ENCODE measurements at regions not wholly inside any gene's neighbourhood (a gene's known extent, or its start where the extent isn't known, plus 50 kb on each side); places are given as distances from the start of the nearest gene placed in this dataset.

- POLR2A ChIA-PET, result no interaction called here
These were observed 107.2 kb upstream of the HTR2A start for GRCh38 chr13:47004027-47004426.

GRCh38 chr13:47000165-47000564 lies 103.3 kb upstream of the HTR2A start:
- no peaks in the 10 kb centered on the region for H3K36me3 ChIP-seq (ENCODE audit: control insufficient read depth in 4 of 4, insufficient read depth in 4 of 4, low read length in 3 of 4)
- 94% methylated on average over 2 of the region's 3 CpGs for WGBS (ENCODE audit: insufficient coverage)
- no peaks in the 10 kb centered on the region for H3K27me3 ChIP-seq (replicated peaks in 2 of 5; ENCODE audit: control insufficient read depth in 4 of 5, insufficient read depth in 5 of 5, low read length in 4 of 5)
- H3K4me1 ChIP-seq (ENCODE audit: control extremely low read depth in 1 of 4, control insufficient read depth in 4 of 4, insufficient read depth in 4 of 4, low read length in 3 of 4), result peaks cover 0 to 5% (median 3%) of the 10 kb centered on the region in 4 experiments
- CTCF ChIA-PET, result no interaction called here
- H3K9me3 ChIP-seq (ENCODE audit: control extremely low read depth in 1 of 5, control insufficient read depth in 4 of 5, insufficient read depth in 2 of 5, low read depth in 1 of 5, low read length in 4 of 5), result no peaks in the 10 kb centered on the region
- DNase-seq, result no peak
- no peak overlapping the region for H3K27ac ChIP-seq (ENCODE audit: insufficient read depth in 1 of 2, low read depth in 1 of 2, low read length in 2 of 2, poor library complexity in 1 of 2, severe bottlenecking in 2 of 2)
- no peak overlapping the region for H3K4me3 ChIP-seq (ENCODE audit: control insufficient read depth in 1 of 7, extremely low read depth in 1 of 7, insufficient read depth in 4 of 7, low read depth in 2 of 7, low read length in 6 of 7)
- POLR2A ChIA-PET, result no interaction called here

More at GRCh38 chr13:47004027-47004426, 107.2 kb upstream of the HTR2A start:
- no peak overlapping the region for H3K27ac ChIP-seq (ENCODE audit: insufficient read depth in 1 of 2, low read depth in 1 of 2, low read length in 2 of 2, poor library complexity in 1 of 2, severe bottlenecking in 2 of 2)
- DNase-seq, result no peak
- CTCF ChIA-PET, result interaction anchor here (1.9 kb wide), 1 partner anchor 22 kb away, joined by 6 read pairs; no protein-coding TSS in a partner anchor
- no peak overlapping the region for H3K4me3 ChIP-seq (ENCODE audit: control insufficient read depth in 1 of 7, extremely low read depth in 1 of 7, insufficient read depth in 4 of 7, low read depth in 2 of 7, low read length in 6 of 7)
- H3K9me3 ChIP-seq (ENCODE audit: control extremely low read depth in 1 of 5, control insufficient read depth in 4 of 5, insufficient read depth in 2 of 5, low read depth in 1 of 5, low read length in 4 of 5), result no peaks in the 10 kb centered on the region
- no CpG with 5 or more reads among the region's 2 CpGs for WGBS (ENCODE audit: insufficient coverage)
- no peaks in the 10 kb centered on the region for H3K27me3 ChIP-seq (replicated peaks in 2 of 5; ENCODE audit: control insufficient read depth in 4 of 5, insufficient read depth in 5 of 5, low read length in 4 of 5)
- H3K4me1 ChIP-seq (ENCODE audit: control extremely low read depth in 1 of 4, control insufficient read depth in 4 of 4, insufficient read depth in 4 of 4, low read length in 3 of 4), result no peaks in the 10 kb centered on the region
- H3K36me3 ChIP-seq (ENCODE audit: control insufficient read depth in 4 of 4, insufficient read depth in 4 of 4, low read length in 3 of 4), result no peaks in the 10 kb centered on the region

- CTCF ChIA-PET, result interaction anchor here (0.7 kb wide), 1 partner anchor 11 kb away, joined by 3 read pairs; no protein-coding TSS in a partner anchor
These were observed 99.6 kb upstream of the HTR2A start for GRCh38 chr13:46996316-46997030.

DNA sequence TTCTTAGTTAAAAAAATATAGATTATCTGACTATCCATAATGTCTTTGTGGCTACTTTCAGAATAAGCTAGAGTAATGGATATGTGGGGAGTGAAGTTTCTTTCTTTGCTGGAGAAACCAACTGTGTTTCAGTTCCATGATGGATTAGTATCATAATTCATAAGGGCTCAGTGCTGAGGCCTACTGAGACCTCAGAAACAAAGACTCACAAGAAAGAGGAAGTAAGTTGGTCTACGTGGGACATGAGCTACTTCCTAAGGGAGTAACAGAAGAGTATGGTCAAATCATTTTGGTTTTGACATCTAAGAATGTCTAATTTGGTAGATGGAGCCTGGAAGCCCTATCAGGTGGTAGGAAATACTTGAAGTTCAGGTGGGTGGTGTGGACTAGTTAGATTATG lies 99.0 kb upstream of the HTR2A start:
- Histone ChIP-seq H3K27me3 (replicated peaks in 2 of 5; ENCODE audit: control insufficient read depth in 4 of 5, insufficient read depth in 5 of 5, low read length in 4 of 5) (no peaks in the 10 kb centered on the region), H3K4me3 (ENCODE audit: control insufficient read depth in 1 of 7, extremely low read depth in 1 of 7, insufficient read depth in 4 of 7, low read depth in 2 of 7, low read length in 6 of 7) (no peak overlapping the region), H3K9me3 (ENCODE audit: control extremely low read depth in 1 of 5, control insufficient read depth in 4 of 5, insufficient read depth in 2 of 5, low read depth in 1 of 5, low read length in 4 of 5) (no peaks in the 10 kb centered on the region), H3K36me3 (ENCODE audit: control insufficient read depth in 4 of 4, insufficient read depth in 4 of 4, low read length in 3 of 4) (no peaks in the 10 kb centered on the region), H3K4me1 (ENCODE audit: control extremely low read depth in 1 of 4, control insufficient read depth in 4 of 4, insufficient read depth in 4 of 4, low read length in 3 of 4) (peaks cover 0 to 5% (median 3%) of the 10 kb centered on the region in 4 experiments), H3K27ac (ENCODE audit: insufficient read depth in 1 of 2, low read depth in 1 of 2, low read length in 2 of 2, poor library complexity in 1 of 2, severe bottlenecking in 2 of 2) (no peak overlapping the region)
- CTCF ChIA-PET, result interaction anchor here (0.7 kb wide), 1 partner anchor 11 kb away, joined by 3 read pairs; no protein-coding TSS in a partner anchor
- 0% methylated on average over 1 of the region's 1 CpG for WGBS (ENCODE audit: insufficient coverage)
- POLR2A ChIA-PET, result no interaction called here
- peak in 2 of 3 donors; percentile 58 to 71 for DNase-seq

More at GRCh38 chr13:46996316-46997030, 99.6 kb upstream of the HTR2A start:
- no peaks in the 10 kb centered on the region for H3K9me3 ChIP-seq (ENCODE audit: control extremely low read depth in 1 of 5, control insufficient read depth in 4 of 5, insufficient read depth in 2 of 5, low read depth in 1 of 5, low read length in 4 of 5)
- peaks cover 0 to 5% (median 3%) of the 10 kb centered on the region in 4 experiments for H3K4me1 ChIP-seq (ENCODE audit: control extremely low read depth in 1 of 4, control insufficient read depth in 4 of 4, insufficient read depth in 4 of 4, low read length in 3 of 4)
- H3K27me3 ChIP-seq (replicated peaks in 2 of 5; ENCODE audit: control insufficient read depth in 4 of 5, insufficient read depth in 5 of 5, low read length in 4 of 5), result no peaks in the 10 kb centered on the region
- POLR2A ChIA-PET, result no interaction called here
- WGBS (ENCODE audit: insufficient coverage), result 88% methylated on average over 2 of the region's 4 CpGs
- H3K4me3 ChIP-seq (ENCODE audit: control insufficient read depth in 1 of 7, extremely low read depth in 1 of 7, insufficient read depth in 4 of 7, low read depth in 2 of 7, low read length in 6 of 7), result no peak overlapping the region
- H3K27ac ChIP-seq (ENCODE audit: insufficient read depth in 1 of 2, low read depth in 1 of 2, low read length in 2 of 2, poor library complexity in 1 of 2, severe bottlenecking in 2 of 2), result no peak overlapping the region
- no peaks in the 10 kb centered on the region for H3K36me3 ChIP-seq (ENCODE audit: control insufficient read depth in 4 of 4, insufficient read depth in 4 of 4, low read length in 3 of 4)
- no peak for DNase-seq

DNA sequence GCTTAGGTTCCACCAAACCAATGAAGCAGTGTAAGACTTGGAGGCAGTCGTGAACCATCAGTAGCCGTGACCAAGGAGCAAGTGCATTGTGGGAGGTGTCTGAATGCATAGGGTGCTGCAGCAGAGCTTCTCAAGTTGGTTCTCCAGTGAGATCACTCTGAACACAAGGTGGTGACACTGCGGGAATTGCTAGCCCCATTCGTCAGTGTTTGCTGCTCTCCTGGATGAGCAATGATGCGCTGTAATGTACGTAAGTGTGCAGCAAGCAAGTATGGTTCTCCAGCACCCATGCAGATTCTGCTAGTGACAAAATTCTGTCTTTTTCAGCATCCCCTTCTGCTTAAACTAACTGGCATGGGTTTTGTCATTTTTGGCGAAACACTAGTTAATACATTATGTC lies 97.6 kb upstream of the HTR2A start:
- 98% methylated on average over 6 of the region's 7 CpGs for WGBS (ENCODE audit: insufficient coverage)
- no peak for DNase-seq
- POLR2A ChIA-PET, result no interaction called here

GRCh38 chr13:46992383-46992952 lies 95.6 kb upstream of the HTR2A start:
- WGBS (ENCODE audit: insufficient coverage), result 97% methylated on average over 3 of the region's 3 CpGs
- peaks cover 0 to 5% (median 3%) of the 10 kb centered on the region in 4 experiments for H3K4me1 ChIP-seq (ENCODE audit: control extremely low read depth in 1 of 4, control insufficient read depth in 4 of 4, insufficient read depth in 4 of 4, low read length in 3 of 4)
- H3K9me3 ChIP-seq (ENCODE audit: control extremely low read depth in 1 of 5, control insufficient read depth in 4 of 5, insufficient read depth in 2 of 5, low read depth in 1 of 5, low read length in 4 of 5), result no peaks in the 10 kb centered on the region
- no peaks in the 10 kb centered on the region for H3K36me3 ChIP-seq (ENCODE audit: control insufficient read depth in 4 of 4, insufficient read depth in 4 of 4, low read length in 3 of 4)
- CTCF ChIA-PET, result interaction anchor here (1.0 to 1.4 kb wide), 2 partner anchors 12 to 30 kb away, joined by 3 read pairs; no protein-coding TSS in a partner anchor
- H3K4me3 ChIP-seq (ENCODE audit: control insufficient read depth in 1 of 7, extremely low read depth in 1 of 7, insufficient read depth in 4 of 7, low read depth in 2 of 7, low read length in 6 of 7), result no peak overlapping the region
- DNase-seq, result peak in 1 of 3 donors; percentile 7
- POLR2A ChIA-PET, result no interaction called here
- no peak overlapping the region for H3K27ac ChIP-seq (ENCODE audit: insufficient read depth in 1 of 2, low read depth in 1 of 2, low read length in 2 of 2, poor library complexity in 1 of 2, severe bottlenecking in 2 of 2)
- no peaks in the 10 kb centered on the region for H3K27me3 ChIP-seq (replicated peaks in 2 of 5; ENCODE audit: control insufficient read depth in 4 of 5, insufficient read depth in 5 of 5, low read length in 4 of 5)

More for the DNA sequence above, 97.6 kb upstream of the HTR2A start:
- H3K27ac ChIP-seq (ENCODE audit: insufficient read depth in 1 of 2, low read depth in 1 of 2, low read length in 2 of 2, poor library complexity in 1 of 2, severe bottlenecking in 2 of 2), result no peak overlapping the region
- no peaks in the 10 kb centered on the region for H3K9me3 ChIP-seq (ENCODE audit: control extremely low read depth in 1 of 5, control insufficient read depth in 4 of 5, insufficient read depth in 2 of 5, low read depth in 1 of 5, low read length in 4 of 5)
- H3K4me1 ChIP-seq (ENCODE audit: control extremely low read depth in 1 of 4, control insufficient read depth in 4 of 4, insufficient read depth in 4 of 4, low read length in 3 of 4), result peaks cover 0 to 5% (median 3%) of the 10 kb centered on the region in 4 experiments
- no peaks in the 10 kb centered on the region for H3K36me3 ChIP-seq (ENCODE audit: control insufficient read depth in 4 of 4, insufficient read depth in 4 of 4, low read length in 3 of 4)
- H3K4me3 ChIP-seq (ENCODE audit: control insufficient read depth in 1 of 7, extremely low read depth in 1 of 7, insufficient read depth in 4 of 7, low read depth in 2 of 7, low read length in 6 of 7), result no peak overlapping the region
- no peaks in the 10 kb centered on the region for H3K27me3 ChIP-seq (replicated peaks in 2 of 5; ENCODE audit: control insufficient read depth in 4 of 5, insufficient read depth in 5 of 5, low read length in 4 of 5)
- CTCF ChIA-PET, result no interaction called here

GRCh38 chr13:46983881-46984280 lies 87.0 kb upstream of the HTR2A start:
- ChIA-PET POLR2A (interaction anchor here (0.7 kb wide), 1 partner anchor 247 kb away, joined by 4 read pairs; no protein-coding TSS in a partner anchor), CTCF (interaction anchor here (1.2 kb wide), 1 partner anchor 21 kb away, joined by 6 read pairs; no protein-coding TSS in a partner anchor)

More at GRCh38 chr13:46983881-46984280, 87.0 kb upstream of the HTR2A start:
- peak in 2 of 3 donors; percentile 46 to 51 for DNase-seq
- Histone ChIP-seq H3K27ac (ENCODE audit: insufficient read depth in 1 of 2, low read depth in 1 of 2, low read length in 2 of 2, poor library complexity in 1 of 2, severe bottlenecking in 2 of 2) (no peak overlapping the region), H3K4me3 (ENCODE audit: control insufficient read depth in 1 of 7, extremely low read depth in 1 of 7, insufficient read depth in 4 of 7, low read depth in 2 of 7, low read length in 6 of 7) (no peak overlapping the region), H3K36me3 (ENCODE audit: control insufficient read depth in 4 of 4, insufficient read depth in 4 of 4, low read length in 3 of 4) (no peaks in the 10 kb centered on the region), H3K9me3 (ENCODE audit: control extremely low read depth in 1 of 5, control insufficient read depth in 4 of 5, insufficient read depth in 2 of 5, low read depth in 1 of 5, low read length in 4 of 5) (no peaks in the 10 kb centered on the region), H3K4me1 (ENCODE audit: control extremely low read depth in 1 of 4, control insufficient read depth in 4 of 4, insufficient read depth in 4 of 4, low read length in 3 of 4) (peaks cover 0 to 15% (median 9%) of the 10 kb centered on the region in 4 experiments), H3K27me3 (replicated peaks in 2 of 5; ENCODE audit: control insufficient read depth in 4 of 5, insufficient read depth in 5 of 5, low read length in 4 of 5) (no peaks in the 10 kb centered on the region)
- WGBS (ENCODE audit: insufficient coverage), result 82% methylated on average over 1 of the region's 1 CpG

Data from common myeloid progenitor, CD34-positive (primary cell).